HepG2 (cell line): ENCODE measurements at regions not wholly inside any gene's neighbourhood (a gene's known extent, or its start where the extent isn't known, plus 50 kb on each side); places are given as distances from the start of the nearest gene placed in this dataset.

ENCODE experiments used
- ATAC-seq: fragments of 200-7000 bp; cut with Tn5 transposase; 3 replicates; pipeline ENCODE4 v1.9.1; 2020; ENCODE audit warnings: mild to moderate bottlenecking, moderate library complexity
- BruUV-seq: library from RNA; stranded (reverse); fragments of 400-500 nt; replicated peaks from 2 replicates; lab custom pipeline; 2021; lab: Mats Ljungman, UMichigan
- CTCF ChIA-PET: fragments of 300-600 bp; formaldehyde crosslinking; extraction: SDS; loops from one replicate; lab custom pipeline; 2021; ENCODE audit warnings: low total read pairs, inconsistent platforms, low intra/inter-chr PET ratio; lab: Yijun Ruan, JAX
- POLR2A ChIA-PET: fragments of 350-600 bp; sonication (Branson Sonifier 250); formaldehyde crosslinking; loops from one replicate; lab custom pipeline; 2020; ENCODE audit warnings: antibody characterized with exemption, inconsistent platforms; lab: Yijun Ruan, JAX
- DNase-seq: peaks from one replicate; pipeline ENCODE4 v3.0.0-alpha.2; 2015; ENCODE audit warnings: low spot score
- FAIRE-seq: peaks from 3 replicates; lab custom pipeline; 2011; peaks lifted over from hg19 to GRCh38; lab: Jason Lieb, UNC
- H2AFZ ChIP-seq: one replicate; pipeline ENCODE4 v1.6.1; 2011; ENCODE audit warnings: low read length, inconsistent platforms
- H3K27ac ChIP-seq: fragments of 300-600 bp; 3 replicates; pipeline ENCODE4 v1.8.0; 2011; ENCODE audit warnings: mixed run types, mild to moderate bottlenecking, mixed read lengths, low read length, inconsistent platforms; ENCODE audit not compliant: insufficient read depth; ENCODE audit errors: extremely low read length
- H3K27me3 ChIP-seq, 2 experiments: fragments of 200-600 bp in 1 of 2; 2 replicates in 1 of 2; 3 replicates in 1 of 2; pipeline versions ENCODE4 v1.6.0 to v1.8.0; 2011; ENCODE audit warnings: low read length in 2 of 2, mild to moderate bottlenecking in 2 of 2, moderate library complexity in 2 of 2, inconsistent platforms in 1 of 2; ENCODE audit not compliant: insufficient read depth in 2 of 2, control insufficient read depth in 1 of 2
- H3K36me3 ChIP-seq, 2 experiments: fragments of 200-600 bp in 1 of 2; replicated peaks in 1 of 2; 2 replicates in 1 of 2; 3 replicates in 1 of 2; pipeline versions ENCODE4 v1.5.1 to v1.8.0; 2011; ENCODE audit warnings: low read length in 2 of 2, inconsistent platforms in 1 of 2; ENCODE audit not compliant: insufficient read depth in 2 of 2, control insufficient read depth in 1 of 2
- H3K4me1 ChIP-seq: 2 replicates; pipeline ENCODE4 v1.5.1; 2012; ENCODE audit warnings: low read length, inconsistent platforms; ENCODE audit not compliant: insufficient read depth
- H3K4me2 ChIP-seq: 2 replicates; pipeline ENCODE4 v1.6.0; 2011; ENCODE audit warnings: low read depth, low read length, inconsistent platforms
- H3K4me3 ChIP-seq, 3 experiments: fragments of 200-600 bp in 1 of 3; sonication (generic), shearing (Covaris generic) in 1 of 3; replicated peaks in 1 of 3; 2 replicates each; pipeline ENCODE4 v1.5.1; 2011 to 2016; ENCODE audit warnings: low read length in 3 of 3, inconsistent platforms in 2 of 3, low read depth in 2 of 3, mild to moderate bottlenecking in 2 of 3, control low read depth in 1 of 3, mixed read lengths in 1 of 3; ENCODE audit not compliant: insufficient read depth in 1 of 3
- H3K79me2 ChIP-seq: one replicate; pipeline ENCODE4 v1.6.1; 2011; ENCODE audit warnings: low read length, inconsistent platforms; ENCODE audit not compliant: insufficient read depth
- H3K9ac ChIP-seq: 2 replicates; pipeline ENCODE4 v1.6.0; 2011; ENCODE audit warnings: mild to moderate bottlenecking, low read depth, low read length, inconsistent platforms; ENCODE audit not compliant: insufficient read depth
- H3K9me3 ChIP-seq: 2 replicates; pipeline ENCODE4 v1.5.1; 2012; ENCODE audit warnings: mild to moderate bottlenecking, low read length
- H4K20me1 ChIP-seq: 2 replicates; pipeline ENCODE4 v1.6.0; 2011; ENCODE audit warnings: inconsistent platforms, mild to moderate bottlenecking, low read length, moderate library complexity; ENCODE audit not compliant: insufficient read depth
- TMF1 ChIP-seq: sonication (generic); formaldehyde crosslinking; IDR thresholded peaks from 2 replicates; pipeline ENCODE4 v1.8.1; 2022; ENCODE audit warnings: low read depth, missing genetic modification reagents
- ZNF138 ChIP-seq: sonication (generic); formaldehyde crosslinking; IDR thresholded peaks from 2 replicates; pipeline ENCODE4 v1.5.0; 2020; ENCODE audit warnings: mild to moderate bottlenecking, low read depth, missing genetic modification reagents
- ZNF280D ChIP-seq: sonication (generic); formaldehyde crosslinking; IDR thresholded peaks from 2 replicates; pipeline ENCODE4 v1.5.1; 2020; ENCODE audit warnings: mild to moderate bottlenecking, missing genetic modification reagents
- ZNF33B ChIP-seq: sonication (generic); formaldehyde crosslinking; IDR thresholded peaks from 2 replicates; pipeline ENCODE4 v1.5.1; 2020; ENCODE audit warnings: mild to moderate bottlenecking, missing genetic modification reagents
- ZNF598 ChIP-seq: sonication (generic); formaldehyde crosslinking; IDR thresholded peaks from 2 replicates; pipeline ENCODE4 v1.5.1; 2020; ENCODE audit warnings: mild to moderate bottlenecking, missing genetic modification reagents, borderline replicate concordance
- ZSCAN5A ChIP-seq: sonication (generic); formaldehyde crosslinking; IDR thresholded peaks from 2 replicates; pipeline ENCODE4 v1.8.0; 2022; ENCODE audit warnings: mild to moderate bottlenecking, missing genetic modification reagents, borderline replicate concordance
- ZSCAN9 ChIP-seq: IDR thresholded peaks from 2 replicates; pipeline ENCODE4 v1.6.1; 2016; ENCODE audit warnings: borderline replicate concordance
- WGBS: methylation state at CpG from one replicate; pipeline ENCODE4 v1.1.6; 2017; ENCODE audit warnings: low lambda C conversion rate; 5-methylcytosine and 5-hydroxymethylcytosine counted together
- in situ Hi-C: cut with HindIII; loops from 2 replicates; pipeline ENCODE4 v1.10.0; 2017; ENCODE audit warnings: low pct_unique_long_range_greater_than_20kb; ENCODE audit not compliant: extremely low pct_ligation_motif_present
- intact Hi-C: fragments of 100-400 bp; cut with micrococcal nuclease; formaldehyde crosslinking; loops from one replicate; pipeline ENCODE4 v1.10.0; 2022; ENCODE audit not compliant: unreplicated experiment
- TF ChIP-seq, protein P1 (sequence below): sonication (generic); formaldehyde crosslinking; IDR thresholded peaks from 2 replicates; pipeline ENCODE4 v1.5.0; 2020; ENCODE audit warnings: mild to moderate bottlenecking, missing genetic modification reagents, borderline replicate concordance

GRCh38 chrX:38968344-38969216 is 167.3 kb downstream of the MID1IP1 start:
- FAIRE-seq (no peak), ATAC-seq (no peak), DNase-seq (no peak)
- H3K27ac ChIP-seq: no peak overlapping the region
- intact Hi-C loops (no loop called here), in situ Hi-C loops (no loop called here)
- no peaks in the 10 kb centered on the region for H3K4me1 ChIP-seq
- H3K9me3 ChIP-seq: peaks cover under 1% of the 10 kb centered on the region; the same call in 1 of the 2 replicates
- POLR2A ChIA-PET: no interaction called here
- no peak overlapping the region for H3K4me2 ChIP-seq
- H3K27me3 ChIP-seq: no peaks in the 10 kb centered on the region
- no peak overlapping the region for H3K4me3 ChIP-seq
- H2AFZ ChIP-seq: no peak overlapping the region
- no peaks in the 10 kb centered on the region for H3K36me3 ChIP-seq
- H3K79me2 ChIP-seq: no peaks in the 10 kb centered on the region
- 45% methylated on average over 3 of the region's 3 CpGs for WGBS
- H3K9ac ChIP-seq: no peak overlapping the region
- H4K20me1 ChIP-seq: no peaks in the 10 kb centered on the region
- no TSS peak for BruUV-seq
- CTCF ChIA-PET: no interaction called here
- TF ChIP-seq ZSCAN9 (CRISPR knock-in tag) (no peak), TMF1 (no peak), ZNF33B (CRISPR knock-in tag) (no peak), ZNF138 (CRISPR knock-in tag) (no peak), ZNF598 (CRISPR knock-in tag) (no peak), ZSCAN5A (no peak), ZNF280D (CRISPR knock-in tag) (no peak)
- TF ChIP-seq, protein P1, sequence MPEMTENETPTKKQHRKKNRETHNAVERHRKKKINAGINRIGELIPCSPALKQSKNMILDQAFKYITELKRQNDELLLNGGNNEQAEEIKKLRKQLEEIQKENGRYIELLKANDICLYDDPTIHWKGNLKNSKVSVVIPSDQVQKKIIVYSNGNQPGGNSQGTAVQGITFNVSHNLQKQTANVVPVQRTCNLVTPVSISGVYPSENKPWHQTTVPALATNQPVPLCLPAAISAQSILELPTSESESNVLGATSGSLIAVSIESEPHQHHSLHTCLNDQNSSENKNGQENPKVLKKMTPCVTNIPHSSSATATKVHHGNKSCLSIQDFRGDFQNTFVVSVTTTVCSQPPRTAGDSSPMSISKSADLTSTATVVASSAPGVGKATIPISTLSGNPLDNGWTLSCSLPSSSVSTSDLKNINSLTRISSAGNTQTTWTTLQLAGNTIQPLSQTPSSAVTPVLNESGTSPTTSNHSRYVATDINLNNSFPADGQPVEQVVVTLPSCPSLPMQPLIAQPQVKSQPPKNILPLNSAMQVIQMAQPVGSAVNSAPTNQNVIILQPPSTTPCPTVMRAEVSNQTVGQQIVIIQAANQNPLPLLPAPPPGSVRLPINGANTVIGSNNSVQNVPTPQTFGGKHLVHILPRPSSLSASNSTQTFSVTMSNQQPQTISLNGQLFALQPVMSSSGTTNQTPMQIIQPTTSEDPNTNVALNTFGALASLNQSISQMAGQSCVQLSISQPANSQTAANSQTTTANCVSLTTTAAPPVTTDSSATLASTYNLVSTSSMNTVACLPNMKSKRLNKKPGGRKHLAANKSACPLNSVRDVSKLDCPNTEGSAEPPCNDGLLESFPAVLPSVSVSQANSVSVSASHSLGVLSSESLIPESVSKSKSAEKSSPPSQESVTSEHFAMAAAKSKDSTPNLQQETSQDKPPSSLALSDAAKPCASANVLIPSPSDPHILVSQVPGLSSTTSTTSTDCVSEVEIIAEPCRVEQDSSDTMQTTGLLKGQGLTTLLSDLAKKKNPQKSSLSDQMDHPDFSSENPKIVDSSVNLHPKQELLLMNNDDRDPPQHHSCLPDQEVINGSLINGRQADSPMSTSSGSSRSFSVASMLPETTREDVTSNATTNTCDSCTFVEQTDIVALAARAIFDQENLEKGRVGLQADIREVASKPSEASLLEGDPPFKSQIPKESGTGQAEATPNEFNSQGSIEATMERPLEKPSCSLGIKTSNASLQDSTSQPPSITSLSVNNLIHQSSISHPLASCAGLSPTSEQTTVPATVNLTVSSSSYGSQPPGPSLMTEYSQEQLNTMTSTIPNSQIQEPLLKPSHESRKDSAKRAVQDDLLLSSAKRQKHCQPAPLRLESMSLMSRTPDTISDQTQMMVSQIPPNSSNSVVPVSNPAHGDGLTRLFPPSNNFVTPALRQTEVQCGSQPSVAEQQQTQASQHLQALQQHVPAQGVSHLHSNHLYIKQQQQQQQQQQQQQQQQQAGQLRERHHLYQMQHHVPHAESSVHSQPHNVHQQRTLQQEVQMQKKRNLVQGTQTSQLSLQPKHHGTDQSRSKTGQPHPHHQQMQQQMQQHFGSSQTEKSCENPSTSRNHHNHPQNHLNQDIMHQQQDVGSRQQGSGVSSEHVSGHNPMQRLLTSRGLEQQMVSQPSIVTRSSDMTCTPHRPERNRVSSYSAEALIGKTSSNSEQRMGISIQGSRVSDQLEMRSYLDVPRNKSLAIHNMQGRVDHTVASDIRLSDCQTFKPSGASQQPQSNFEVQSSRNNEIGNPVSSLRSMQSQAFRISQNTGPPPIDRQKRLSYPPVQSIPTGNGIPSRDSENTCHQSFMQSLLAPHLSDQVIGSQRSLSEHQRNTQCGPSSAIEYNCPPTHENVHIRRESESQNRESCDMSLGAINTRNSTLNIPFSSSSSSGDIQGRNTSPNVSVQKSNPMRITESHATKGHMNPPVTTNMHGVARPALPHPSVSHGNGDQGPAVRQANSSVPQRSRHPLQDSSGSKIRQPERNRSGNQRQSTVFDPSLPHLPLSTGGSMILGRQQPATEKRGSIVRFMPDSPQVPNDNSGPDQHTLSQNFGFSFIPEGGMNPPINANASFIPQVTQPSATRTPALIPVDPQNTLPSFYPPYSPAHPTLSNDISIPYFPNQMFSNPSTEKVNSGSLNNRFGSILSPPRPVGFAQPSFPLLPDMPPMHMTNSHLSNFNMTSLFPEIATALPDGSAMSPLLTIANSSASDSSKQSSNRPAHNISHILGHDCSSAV (CRISPR knock-in tag): no peak
